Head of caudate nucleus (tissue), 42 donors: ENCODE measurements at regions not wholly inside any gene's neighbourhood (a gene's known extent, or its start where the extent isn't known, plus 50 kb on each side); places are given as distances from the start of the nearest gene placed in this dataset.
A peak's percentile ranks its signal among the peaks of the same experiment; 100 is the strongest.
"Not testable (repeated sequence)": the region's sequence is repeated elsewhere in the genome, so short reads cannot be mapped to it uniquely, and the experiment has no call there.

Experiments
- DNase-seq, 42 donors: peaks; one replicate each; pipeline versions ENCODE4 v3.0.0 to v3.0.0-alpha.2; 2020 to 2021; ENCODE audit warnings: mixed read lengths in 7 of 42
- intact Hi-C: fragments of 100-400 bp; cut with DNase I; formaldehyde crosslinking; loops from one replicate; pipeline ENCODE4 v1.15.0; 2022

DNA sequence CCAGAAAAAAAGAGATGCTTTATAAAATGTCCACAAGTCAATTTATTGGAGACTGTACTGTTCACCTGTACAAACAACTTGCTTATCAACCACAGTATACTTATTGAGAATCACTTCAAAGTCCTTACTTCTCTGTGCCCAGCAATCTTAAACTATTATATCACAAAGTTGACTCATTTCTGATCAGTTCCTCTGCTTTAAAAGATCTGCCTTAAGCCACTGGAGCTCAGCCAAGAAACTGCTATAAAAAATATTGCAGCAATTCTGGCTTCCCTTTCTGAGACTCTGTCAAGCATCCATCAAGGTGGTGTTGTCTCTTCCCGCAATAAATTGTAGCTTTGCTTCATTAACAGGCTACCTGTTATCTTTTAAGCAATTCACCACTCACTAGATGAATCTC, 375.2 kb upstream of the SPHKAP start:
- DNase-seq: no peak
- intact Hi-C loops: no loop called here

- intact Hi-C loops: no loop called here
- DNase-seq: no peak
Measured at GRCh38 chr2:228549441-228550007, 368.0 kb upstream of the SPHKAP start.

DNA sequence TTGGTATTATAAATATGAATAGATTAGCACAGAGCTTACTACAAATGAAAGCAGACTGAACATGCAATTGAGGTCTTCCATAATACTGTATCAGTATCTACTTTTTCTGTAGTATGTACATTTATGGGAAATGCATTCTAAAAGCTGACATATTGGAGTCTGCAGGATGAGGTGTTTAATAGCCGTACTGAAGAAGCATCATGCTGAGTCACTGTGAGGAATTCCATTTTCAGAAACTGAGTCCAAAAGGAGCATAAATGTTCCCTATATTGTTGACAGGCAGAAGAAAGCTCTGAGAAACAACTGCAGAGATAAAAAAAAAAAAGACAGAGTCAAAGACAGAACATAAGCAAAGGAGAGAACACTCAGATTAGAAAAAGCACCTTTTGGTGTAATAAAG, 366.7 kb upstream of the SPHKAP start:
- intact Hi-C loops: no loop called here
- no peak for DNase-seq

DNA sequence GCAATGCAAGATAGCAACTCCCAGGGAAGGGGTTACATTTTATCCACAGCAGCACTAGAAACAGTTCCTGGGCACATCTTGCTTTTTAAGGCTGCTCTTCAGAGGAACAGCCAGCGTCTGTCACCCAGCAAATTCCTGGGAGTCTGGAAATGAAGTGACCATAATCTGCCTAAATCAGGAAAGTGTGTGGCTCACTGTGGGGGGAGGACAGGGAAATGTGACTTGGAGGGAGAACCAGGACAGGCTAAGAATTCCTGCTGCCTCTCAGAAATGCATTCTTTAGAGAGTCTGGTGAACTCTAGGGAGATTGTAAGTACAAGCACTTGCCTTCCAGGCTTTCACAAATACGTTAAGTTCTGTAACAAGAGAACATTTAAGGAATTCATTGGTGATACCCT, 364.3 kb upstream of the SPHKAP start:
- no peak for DNase-seq
- intact Hi-C loops: no loop called here

DNA sequence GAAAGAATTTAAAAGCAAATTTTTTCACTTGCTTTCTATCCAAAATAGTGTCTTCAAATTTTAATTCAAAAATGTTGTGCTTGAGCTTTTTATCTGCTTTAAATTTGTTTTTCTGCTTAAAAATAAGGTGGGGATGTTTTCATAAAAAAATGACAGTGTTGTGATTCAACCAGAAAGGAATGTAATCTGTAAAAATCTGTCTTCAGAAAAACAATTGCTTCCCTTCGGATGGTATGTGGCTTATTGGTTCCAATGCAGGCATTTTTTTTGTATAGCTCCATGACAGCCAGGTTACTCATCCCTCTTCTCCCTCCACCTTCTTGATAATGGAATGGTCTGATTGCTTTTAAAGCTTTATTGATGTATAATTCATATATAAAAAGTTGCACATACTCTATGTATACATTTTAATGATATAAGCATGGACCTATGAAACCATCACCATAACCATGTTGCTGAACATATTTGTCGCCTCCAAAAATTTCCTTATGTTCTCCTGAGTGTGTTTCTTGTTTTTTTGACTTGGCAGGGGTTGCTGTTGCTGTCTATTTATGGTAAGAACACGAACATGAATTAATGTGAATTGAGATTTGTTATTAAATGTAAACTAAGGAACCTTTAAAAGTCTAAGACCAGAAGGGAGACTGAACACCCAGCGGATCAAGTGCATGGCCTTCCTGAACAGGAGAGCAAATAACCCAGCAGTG, 363.7 kb upstream of the SPHKAP start:
- DNase-seq: no peak
- intact Hi-C loops: no loop called here

DNA sequence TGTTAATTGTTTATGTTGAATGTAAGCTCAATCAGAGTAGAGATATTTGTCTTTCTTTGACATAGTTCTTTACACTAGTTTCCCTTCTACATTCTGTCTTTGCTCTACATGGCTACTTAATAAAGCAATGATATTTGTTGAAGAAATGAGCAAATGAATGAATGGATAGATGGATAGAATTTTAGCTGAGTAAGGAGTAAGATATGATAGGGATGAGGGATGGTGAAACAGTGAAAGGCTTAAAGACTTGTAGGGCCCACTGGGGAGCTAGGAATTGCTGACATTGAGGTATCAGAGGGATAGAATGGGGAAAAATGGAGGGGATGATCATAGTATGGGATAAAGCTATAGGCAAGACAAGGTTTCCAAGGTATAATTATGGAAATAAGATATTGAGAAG, 361.6 kb upstream of the SPHKAP start:
- intact Hi-C loops: no loop called here
- no peak for DNase-seq

- DNase-seq: no peak
Measured at GRCh38 chr2:228542277-228542676, 360.8 kb upstream of the SPHKAP start.

DNA sequence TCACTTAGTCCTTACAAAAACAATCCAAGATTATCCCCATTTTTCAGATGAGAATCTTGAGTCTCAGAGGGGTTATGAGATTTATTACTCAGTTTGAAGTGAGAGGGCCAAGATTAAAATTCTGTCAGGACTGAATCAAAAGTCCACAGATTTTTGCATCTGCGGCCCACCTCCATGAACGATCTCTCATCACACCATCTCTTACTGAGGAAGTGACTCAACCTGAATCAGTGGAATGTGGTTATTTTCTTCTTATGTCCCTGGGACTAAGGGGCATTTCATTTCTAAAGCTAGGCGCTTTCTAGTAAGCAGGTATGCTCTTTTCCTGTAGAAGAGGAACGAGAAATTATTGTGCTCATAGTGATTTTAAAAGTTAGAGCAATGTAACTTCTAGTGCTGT, 360.3 kb upstream of the SPHKAP start:
- no peak for DNase-seq

More at GRCh38 chr2:228542277-228542676, 360.8 kb upstream of the SPHKAP start:
- intact Hi-C loops: no loop called here

GRCh38 chr2:228540976-228541375, 359.5 kb upstream of the SPHKAP start:
- intact Hi-C loops: no loop called here
- DNase-seq: peak in 23 of 42 donors; percentile 3 to 76 (median 28)

More for the DNA sequence above, 360.3 kb upstream of the SPHKAP start:
- intact Hi-C loops: no loop called here

DNA sequence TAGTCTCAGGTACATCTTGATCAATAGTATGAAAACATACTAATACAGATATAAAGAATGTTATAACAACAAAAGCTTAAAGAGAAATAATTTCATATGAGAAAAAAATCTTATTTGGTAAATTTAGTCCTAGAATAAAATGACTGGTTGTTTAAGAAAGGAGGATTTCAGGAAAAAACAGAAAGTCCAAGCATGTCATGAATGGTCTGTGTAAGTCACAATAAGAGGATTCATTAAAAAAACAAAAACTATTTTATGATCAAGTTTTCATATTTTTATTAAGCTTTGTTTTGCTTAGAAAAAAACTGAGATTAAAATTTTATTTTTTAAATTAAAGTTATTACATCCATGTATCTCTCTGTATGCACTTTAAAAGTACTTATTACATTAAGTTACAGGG, 353.9 kb upstream of the SPHKAP start:
- DNase-seq: no peak
- intact Hi-C loops: no loop called here

- no peak for DNase-seq
- intact Hi-C loops: no loop called here
Measured at GRCh38 chr2:228533156-228533555, 351.7 kb upstream of the SPHKAP start.

DNA sequence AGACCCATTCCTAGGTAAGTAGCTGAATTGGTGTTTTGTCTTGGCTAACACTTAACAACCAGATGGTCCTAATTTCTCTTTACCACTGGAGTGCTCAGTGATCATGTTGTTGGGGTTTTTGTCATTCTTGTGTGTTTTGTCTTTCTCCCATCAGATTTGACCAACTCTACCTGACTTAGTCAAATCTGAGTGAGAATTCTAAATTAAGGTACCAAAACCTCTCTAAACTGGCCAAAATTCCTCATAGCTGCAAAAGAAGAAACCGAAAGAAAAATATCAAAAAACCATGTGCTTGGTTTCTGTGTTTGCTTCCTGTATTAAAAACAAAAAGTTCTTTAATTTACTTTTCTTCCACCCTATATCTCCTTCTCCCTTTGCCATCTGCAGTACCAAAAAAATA, 350.7 kb upstream of the SPHKAP start:
- no peak for DNase-seq
- intact Hi-C loops: no loop called here

- intact Hi-C loops: no loop called here
- DNase-seq: no peak
Measured at GRCh38 chr2:228527197-228527881, 345.9 kb upstream of the SPHKAP start.

DNA sequence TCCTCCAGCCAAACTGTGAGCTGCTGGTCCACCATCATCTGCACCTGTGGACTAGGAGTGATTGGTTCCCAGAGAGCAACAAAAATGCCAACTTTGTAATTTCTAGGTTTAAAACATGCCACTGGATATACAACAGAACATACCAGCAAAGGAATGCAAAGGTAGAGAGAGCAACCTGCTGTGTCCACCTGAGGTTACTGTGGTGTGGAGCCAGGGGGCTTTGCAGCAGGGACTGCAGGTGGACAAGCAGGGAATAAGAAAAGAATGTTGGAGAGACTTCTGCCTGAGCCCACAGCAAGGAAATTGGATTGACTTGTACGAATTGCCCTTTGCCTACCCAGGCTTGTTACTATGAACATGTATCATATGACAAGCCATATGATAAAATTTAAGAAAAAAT, 345.2 kb upstream of the SPHKAP start:
- DNase-seq: no peak
- intact Hi-C loops: no loop called here

GRCh38 chr2:228522977-228523376, 341.5 kb upstream of the SPHKAP start:
- DNase-seq: no peak
- intact Hi-C loops: no loop called here

DNA sequence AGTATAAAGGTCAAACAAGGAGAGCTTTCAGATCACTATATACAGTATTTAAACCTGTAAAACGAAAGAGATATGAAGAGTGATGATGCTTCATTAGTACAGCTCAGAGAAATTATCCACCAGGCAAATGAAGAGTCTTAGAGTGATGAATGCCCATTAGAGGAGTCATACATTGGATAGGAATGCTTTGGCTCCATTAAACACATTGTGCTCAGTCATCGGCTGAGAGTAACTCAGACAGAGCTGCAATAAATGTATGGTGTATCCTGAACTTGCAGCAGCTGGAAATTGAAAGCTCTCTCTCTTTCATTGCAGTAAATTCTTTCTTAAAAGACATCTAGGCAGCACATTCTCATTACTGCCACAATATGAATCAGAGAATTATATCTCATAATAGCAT, 340.8 kb upstream of the SPHKAP start:
- intact Hi-C loops: no loop called here
- DNase-seq: no peak

GRCh38 chr2:228519561-228519960, 338.1 kb upstream of the SPHKAP start:
- peak in 24 of 42 donors; percentile 7 to 80 (median 34) for DNase-seq
- intact Hi-C loops: no loop called here

- intact Hi-C loops: no loop called here
- no peak for DNase-seq
Measured at GRCh38 chr2:228516019-228516418, 334.5 kb upstream of the SPHKAP start.

DNA sequence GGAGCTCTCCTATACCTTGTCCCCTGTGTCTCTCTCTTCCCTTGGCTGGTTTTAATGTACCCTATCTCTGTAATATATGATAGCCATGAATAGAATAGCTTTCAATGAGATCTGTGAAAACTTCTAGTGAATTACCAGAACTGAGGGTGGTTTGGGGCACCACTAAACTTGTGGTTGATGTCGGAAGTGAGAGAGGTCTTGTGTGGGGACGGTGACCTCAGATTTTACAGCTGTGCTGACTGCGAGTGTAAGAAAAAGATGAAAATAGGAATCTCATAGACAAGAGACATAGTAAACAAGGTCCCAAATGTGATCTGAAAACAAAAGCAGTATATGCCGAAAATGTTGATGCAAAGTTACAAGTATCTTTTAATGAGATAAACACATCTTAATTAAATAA, 332.0 kb upstream of the SPHKAP start:
- DNase-seq, intact Hi-C loops: not testable (repeated sequence)

DNA sequence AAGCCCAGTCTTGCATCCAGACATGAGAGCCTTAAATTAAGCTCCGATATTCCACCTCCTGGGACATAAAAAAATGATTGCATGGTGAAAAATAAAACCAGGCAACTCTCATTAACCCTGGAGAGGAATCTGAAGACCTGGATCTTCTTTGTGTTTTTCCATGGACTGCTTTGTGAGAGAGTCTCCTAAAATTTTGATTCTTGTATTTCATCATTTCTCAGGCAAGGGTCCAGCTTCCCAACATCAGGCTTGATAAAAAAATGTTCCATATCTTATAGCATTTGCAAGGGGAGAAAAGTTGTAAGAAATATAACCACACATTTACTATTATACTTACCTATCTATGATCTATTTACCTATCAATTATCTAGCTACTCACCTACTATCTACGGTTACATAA, 327.5 kb upstream of the SPHKAP start:
- intact Hi-C loops: no loop called here
- DNase-seq: no peak

DNA sequence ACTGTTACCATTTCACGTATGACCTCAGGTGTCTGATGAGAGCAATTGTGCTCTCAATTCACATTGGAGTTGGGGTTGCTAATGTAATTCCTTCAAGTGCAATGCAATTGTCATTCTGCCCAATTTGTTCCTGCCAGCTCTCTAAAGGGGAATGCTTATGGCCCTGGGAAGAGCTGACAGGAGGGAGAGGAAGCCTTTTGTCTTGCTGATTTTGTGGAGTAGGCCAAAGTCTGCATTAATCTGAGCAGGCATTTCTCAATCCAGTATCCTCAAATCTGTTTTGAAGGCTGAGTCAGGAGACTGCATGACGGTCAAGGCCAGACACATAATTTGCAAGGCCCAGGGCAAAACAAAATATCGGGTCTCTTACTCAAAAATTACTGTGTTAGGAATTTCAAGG, 326.4 kb upstream of the SPHKAP start:
- intact Hi-C loops: no loop called here
- DNase-seq: no peak
